GM18505 (cell line): ENCODE measurements at regions not wholly inside any gene's neighbourhood (a gene's known extent, or its start where the extent isn't known, plus 50 kb on each side); places are given as distances from the start of the nearest gene placed in this dataset.

ENCODE experiments used
- ATAC-seq: cut with Tn5 transposase; IDR thresholded peaks from one replicate; pipeline ENCODE4 v1.9.1; 2021; ENCODE audit not compliant: unreplicated experiment
- POLR2A ChIP-seq: IDR thresholded peaks from 4 replicates; pipeline ENCODE4 v1.6.1; 2011; ENCODE audit warnings: borderline replicate concordance; ENCODE audit not compliant: insufficient read depth, insufficient read length; ENCODE audit errors: extremely low read depth

DNA sequence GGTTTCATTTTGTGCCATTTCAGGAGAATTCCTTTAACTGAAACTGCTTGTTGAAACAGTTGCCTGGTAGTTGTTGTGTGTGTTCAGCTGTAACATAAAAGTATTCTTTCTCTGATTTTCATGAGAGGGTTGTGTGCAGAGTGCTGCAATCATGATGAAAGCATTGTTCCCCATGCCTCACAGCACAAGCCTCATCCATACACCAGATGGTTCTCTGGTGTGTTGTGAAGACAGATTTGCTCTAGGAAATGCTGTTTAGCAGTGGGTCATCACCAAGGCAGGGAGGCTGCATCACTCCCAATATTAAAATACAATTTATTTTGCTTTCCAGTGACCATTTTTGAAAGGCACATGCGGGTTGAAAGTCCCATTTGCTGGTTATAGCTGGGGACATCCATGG is 404.4 kb downstream of the AACS start:
- no peak for ATAC-seq
- no peak for TF ChIP-seq POLR2A

- ATAC-seq, result no peak
- no peak for TF ChIP-seq POLR2A
Measured at GRCh38 chr12:125470838-125471783, 405.9 kb downstream of the AACS start.

DNA sequence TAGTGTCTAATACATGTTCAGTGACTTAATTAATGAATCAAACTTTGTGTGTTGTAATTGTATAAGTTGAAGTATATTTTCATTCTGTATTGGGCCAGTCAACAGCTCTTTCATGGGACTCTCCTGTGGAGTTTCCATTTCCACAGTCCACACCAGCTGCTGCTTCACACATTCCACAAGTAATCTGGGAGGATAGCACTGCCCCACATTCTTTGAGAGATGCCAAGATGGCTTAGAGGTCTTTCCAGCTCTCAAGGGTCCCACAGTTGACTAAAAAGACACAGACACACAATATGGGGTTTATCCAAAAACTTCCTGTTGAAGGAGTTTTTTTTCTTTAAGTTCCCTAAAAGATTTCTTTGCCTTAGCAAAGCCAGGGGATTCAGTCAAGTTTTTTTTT is 408.3 kb downstream of the AACS start:
- no peak for TF ChIP-seq POLR2A
- ATAC-seq, result no peak

DNA sequence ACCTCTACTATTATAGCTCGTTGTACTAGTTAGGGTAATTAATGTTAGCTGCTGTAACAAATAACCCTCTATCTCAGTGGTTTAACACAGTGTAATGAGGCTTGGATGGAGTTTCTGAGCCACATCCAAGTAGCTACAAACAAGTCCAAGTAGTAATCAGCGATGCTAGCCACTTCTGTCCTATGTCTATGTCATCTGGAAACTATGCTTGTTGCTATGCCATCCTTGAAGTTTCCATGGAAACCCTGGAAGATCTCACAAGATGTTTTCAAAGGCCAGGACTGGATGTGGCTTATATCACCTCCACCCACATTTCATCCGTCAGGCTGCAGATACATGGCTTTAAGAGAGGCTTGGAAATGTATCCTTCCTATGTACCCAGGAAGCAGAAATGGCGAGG is 422.1 kb downstream of the AACS start:
- ATAC-seq, result no peak

DNA sequence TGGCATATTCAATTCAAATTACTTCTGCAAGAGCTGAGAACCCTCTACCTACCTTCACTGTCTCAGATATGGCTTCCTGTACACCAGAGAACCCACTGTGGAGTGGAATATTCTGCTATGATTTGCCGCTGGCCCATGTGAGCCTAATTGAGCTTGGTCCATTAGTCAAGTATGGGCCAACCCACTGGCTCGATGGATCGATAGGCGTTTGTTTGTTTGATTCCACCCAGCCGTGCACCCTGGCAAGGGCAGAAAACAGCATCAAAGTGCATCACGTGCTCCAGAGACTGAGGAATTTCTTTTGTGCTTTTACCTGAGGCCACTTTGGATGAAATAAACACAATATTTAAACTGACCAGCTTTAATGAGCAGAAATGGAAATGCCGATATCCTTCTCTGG is 426.3 kb downstream of the AACS start:
- TF ChIP-seq POLR2A, result no peak
- no peak for ATAC-seq

More for the DNA sequence above, 422.1 kb downstream of the AACS start:
- TF ChIP-seq POLR2A, result no peak

GRCh38 chr12:125492354-125493270 is 427.4 kb downstream of the AACS start:
- no peak for ATAC-seq
- TF ChIP-seq POLR2A, result no peak

GRCh38 chr12:125493704-125494308 is 428.6 kb downstream of the AACS start:
- TF ChIP-seq POLR2A, result no peak
- no peak for ATAC-seq

DNA sequence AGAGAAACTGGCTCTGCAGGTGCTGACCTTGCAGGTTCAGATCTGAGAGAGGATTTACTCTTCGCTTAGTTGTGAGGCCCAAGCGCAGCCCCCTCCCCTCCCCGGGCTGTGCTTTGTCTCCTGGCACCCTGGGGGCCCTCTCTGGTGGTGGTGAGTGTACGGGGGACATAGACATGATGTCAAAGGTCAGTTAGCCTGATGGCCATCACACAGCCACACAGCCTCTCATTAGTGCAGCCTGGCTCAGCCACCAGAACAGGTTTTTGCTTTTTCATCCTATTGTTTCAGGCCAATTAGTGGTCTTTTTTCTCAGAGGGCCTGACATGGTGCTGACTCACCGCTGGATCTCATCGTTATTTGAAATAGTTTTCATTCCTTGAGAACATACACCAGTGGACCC is 437.9 kb downstream of the AACS start:
- TF ChIP-seq POLR2A, result no peak
- ATAC-seq, result no peak

GRCh38 chr12:125509195-125509594 is 444.0 kb downstream of the AACS start:
- ATAC-seq, result no peak
- TF ChIP-seq POLR2A, result no peak

- no peak for ATAC-seq
- TF ChIP-seq POLR2A, result no peak
Measured at GRCh38 chr12:125512541-125513298, 447.5 kb downstream of the AACS start.

DNA sequence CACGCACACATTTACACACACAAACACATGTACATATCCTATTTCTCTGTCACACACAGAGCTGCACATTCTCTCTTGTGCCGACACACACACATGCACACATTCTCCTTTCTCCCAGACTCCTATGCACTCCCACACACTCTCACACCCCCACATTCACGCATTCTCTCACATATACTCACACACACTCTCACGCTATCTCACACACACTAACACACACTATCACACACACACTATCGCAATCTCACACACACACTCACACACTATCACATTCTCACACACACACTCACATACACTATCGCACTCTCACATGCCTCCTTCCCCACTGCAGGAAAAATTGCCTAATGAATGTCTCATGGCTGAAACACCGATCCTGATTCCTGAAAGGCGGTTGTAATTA is 450.7 kb downstream of the AACS start:
- ATAC-seq, result no peak
- TF ChIP-seq POLR2A, result no peak

GRCh38 chr12:125518074-125518473 is 452.8 kb downstream of the AACS start:
- TF ChIP-seq POLR2A, result no peak
- no peak for ATAC-seq
